Neural progenitor cell (in vitro differentiated cells): ENCODE measurements at regions not wholly inside any gene's neighbourhood (a gene's known extent, or its start where the extent isn't known, plus 50 kb on each side); places are given as distances from the start of the nearest gene placed in this dataset.

Experiments
- DNase-seq: peaks from one replicate; pipeline ENCODE4 v3.0.0-alpha.2; 2016; ENCODE audit warnings: low spot score
- H2AFZ ChIP-seq: fragments of 200-600 bp; sonication (generic); replicated peaks from 2 replicates; pipeline ENCODE4 v1.6.1; 2016; ENCODE audit warnings: antibody characterized with exemption
- H3F3A ChIP-seq: fragments of 200-600 bp; sonication (generic); 2 replicates; pipeline ENCODE4 v1.6.1; 2016; ENCODE audit warnings: antibody characterized with exemption, low read depth
- H3K27ac ChIP-seq: fragments of 200-600 bp; sonication (generic); 2 replicates; pipeline ENCODE4 v1.5.1; 2016; ENCODE audit warnings: mild to moderate bottlenecking
- H3K27me3 ChIP-seq: fragments of 200-600 bp; sonication (generic); 2 replicates; pipeline ENCODE4 v1.6.1; 2016; ENCODE audit warnings: mild to moderate bottlenecking, moderate library complexity
- H3K36me3 ChIP-seq: fragments of 200-600 bp; sonication (generic); 2 replicates; pipeline ENCODE4 v1.5.1; 2016
- H3K4me1 ChIP-seq: fragments of 200-600 bp; sonication (generic); 2 replicates; pipeline ENCODE4 v1.6.1; 2016; ENCODE audit warnings: mixed run types
- H3K4me2 ChIP-seq: fragments of 200-600 bp; sonication (generic); 2 replicates; pipeline ENCODE4 v1.6.1; 2016
- H3K4me3 ChIP-seq: fragments of 200-600 bp; sonication (generic); 2 replicates; pipeline ENCODE4 v1.5.1; 2016
- H3K79me2 ChIP-seq: fragments of 200-600 bp; sonication (generic); 2 replicates; pipeline ENCODE4 v1.6.1; 2016; ENCODE audit warnings: low read depth
- H3K9ac ChIP-seq: fragments of 200-600 bp; sonication (generic); 2 replicates; pipeline ENCODE4 v1.6.1; 2016
- H3K9me3 ChIP-seq: fragments of 200-600 bp; sonication (generic); 2 replicates; pipeline ENCODE4 v1.5.1; 2016; ENCODE audit warnings: low read depth
- H4K20me1 ChIP-seq: fragments of 200-600 bp; sonication (generic); 2 replicates; pipeline ENCODE4 v1.6.1; 2016; ENCODE audit warnings: low read depth
- H3K27ac Mint-ChIP-seq: 3 replicates; pipeline ENCODE4 v1.8.0; 2021; ENCODE audit warnings: mixed read lengths
- H3K27me3 Mint-ChIP-seq: 2 replicates; pipeline ENCODE4 v1.8.0; 2022; ENCODE audit warnings: low read depth, mild to moderate bottlenecking, inconsistent platforms, moderate library complexity, mixed read lengths; ENCODE audit not compliant: insufficient read depth
- H3K36me3 Mint-ChIP-seq: 3 replicates; pipeline ENCODE4 v1.8.0; 2021; ENCODE audit warnings: mixed read lengths
- H3K4me1 Mint-ChIP-seq: 3 replicates; pipeline ENCODE4 v1.8.0; 2021; ENCODE audit warnings: mixed read lengths
- H3K4me3 Mint-ChIP-seq: 3 replicates; pipeline ENCODE4 v1.8.0; 2021; ENCODE audit warnings: mild to moderate bottlenecking, moderate library complexity, mixed read lengths
- H3K9me3 Mint-ChIP-seq: 3 replicates; pipeline ENCODE4 v1.8.0; 2020; ENCODE audit warnings: mixed read lengths
- CTCF ChIP-seq: fragments of 200-600 bp; sonication (generic); IDR thresholded peaks from 2 replicates; pipeline ENCODE4 v1.5.1; 2017; ENCODE audit warnings: antibody characterized with exemption, mild to moderate bottlenecking
- EZH2 ChIP-seq: fragments of 200-600 bp; sonication (generic); IDR thresholded peaks from 2 replicates; pipeline ENCODE4 v1.6.1; 2017; ENCODE audit warnings: antibody characterized with exemption, mild to moderate bottlenecking, moderate library complexity
- EZH2phosphoT487 ChIP-seq: fragments of 200-600 bp; sonication (generic); IDR thresholded peaks from 2 replicates; pipeline ENCODE4 v1.6.1; 2017; ENCODE audit warnings: antibody characterized with exemption

- no peaks in the 10 kb centered on the region for H3K79me2 ChIP-seq
- H3K4me2 ChIP-seq, result no peak overlapping the region
- no peaks in the 10 kb centered on the region for H3F3A ChIP-seq
- Mint-ChIP-seq H3K36me3 (peaks cover under 1% of the 10 kb centered on the region), H3K27me3 (peaks cover 2% of the 10 kb centered on the region), H3K9me3 (peaks cover 15% of the 10 kb centered on the region), H3K4me3 (no peak overlapping the region), H3K4me1 (peaks cover 11% of the 10 kb centered on the region), H3K27ac (no peak overlapping the region)
- H4K20me1 ChIP-seq, result no peaks in the 10 kb centered on the region
- no peak for DNase-seq
- H3K27me3 ChIP-seq, result no peaks in the 10 kb centered on the region
- TF ChIP-seq CTCF (no peak), EZH2 (no peak), EZH2phosphoT487 (no peak)
- H2AFZ ChIP-seq, result no peak overlapping the region
- H3K9me3 ChIP-seq, result no peaks in the 10 kb centered on the region
- H3K27ac ChIP-seq, result no peak overlapping the region
- H3K4me3 ChIP-seq, result no peak overlapping the region
- no peaks in the 10 kb centered on the region for H3K4me1 ChIP-seq
- H3K36me3 ChIP-seq, result no peaks in the 10 kb centered on the region
- H3K9ac ChIP-seq, result no peak overlapping the region
Measured at GRCh38 chr3:181518222-181518621, 193.5 kb upstream of the SOX2 start.

- no peaks in the 10 kb centered on the region for H3K36me3 ChIP-seq
- no peak overlapping the region for H3K4me2 ChIP-seq
- H3K4me3 ChIP-seq, result no peak overlapping the region
- no peak overlapping the region for H2AFZ ChIP-seq
- H4K20me1 ChIP-seq, result no peaks in the 10 kb centered on the region
- Mint-ChIP-seq H3K4me1 (no peaks in the 10 kb centered on the region), H3K27ac (no peak overlapping the region), H3K9me3 (peaks cover 38% of the 10 kb centered on the region), H3K4me3 (no peak overlapping the region), H3K36me3 (peaks cover 5% of the 10 kb centered on the region), H3K27me3 (peaks cover 10% of the 10 kb centered on the region)
- H3K27ac ChIP-seq, result no peak overlapping the region
- H3K27me3 ChIP-seq, result no peaks in the 10 kb centered on the region
- H3K9me3 ChIP-seq, result peaks cover 12% of the 10 kb centered on the region
- H3K4me1 ChIP-seq, result no peaks in the 10 kb centered on the region
- H3K9ac ChIP-seq, result no peak overlapping the region
- TF ChIP-seq CTCF (no peak), EZH2 (no peak), EZH2phosphoT487 (no peak)
- no peak for DNase-seq
- no peaks in the 10 kb centered on the region for H3F3A ChIP-seq
- no peaks in the 10 kb centered on the region for H3K79me2 ChIP-seq
Measured at GRCh38 chr3:181512787-181513186, 198.9 kb upstream of the SOX2 start.

DNA sequence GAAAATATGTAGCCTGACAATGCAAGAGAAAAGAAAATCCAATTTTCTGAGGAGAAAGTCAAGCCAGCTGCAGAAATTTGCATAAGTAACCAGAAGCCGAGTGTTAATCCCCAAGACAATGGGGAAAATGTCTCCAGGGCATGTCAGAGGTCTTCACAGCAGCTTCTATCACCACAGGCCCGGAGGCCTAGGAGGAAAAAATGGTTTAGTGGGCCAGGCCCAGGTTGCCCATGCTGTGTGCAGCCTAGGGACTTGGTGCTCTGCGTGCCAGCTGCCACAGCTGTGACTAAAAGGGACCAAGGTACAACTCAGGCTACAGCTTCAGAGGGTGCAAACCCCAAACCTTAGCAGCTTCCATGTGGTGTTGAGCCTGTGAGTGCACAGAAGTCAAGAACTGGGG lies 201.2 kb upstream of the SOX2 start:
- Histone ChIP-seq H3F3A (no peaks in the 10 kb centered on the region), H3K79me2 (no peaks in the 10 kb centered on the region), H4K20me1 (no peaks in the 10 kb centered on the region), H3K4me1 (no peaks in the 10 kb centered on the region), H3K9ac (no peak overlapping the region), H3K4me3 (no peak overlapping the region), H3K27ac (no peak overlapping the region), H3K36me3 (no peaks in the 10 kb centered on the region), H3K9me3 (peaks cover 12% of the 10 kb centered on the region), H2AFZ (no peak overlapping the region), H3K4me2 (no peak overlapping the region), H3K27me3 (no peaks in the 10 kb centered on the region)
- H3K9me3 Mint-ChIP-seq, result peaks cover 38% of the 10 kb centered on the region
- H3K27me3 Mint-ChIP-seq, result peaks cover 8% of the 10 kb centered on the region
- no peaks in the 10 kb centered on the region for H3K4me1 Mint-ChIP-seq
- no peak for TF ChIP-seq CTCF
- no peak for TF ChIP-seq EZH2
- no peak for TF ChIP-seq EZH2phosphoT487
- no peak for DNase-seq
- peaks cover 5% of the 10 kb centered on the region for H3K36me3 Mint-ChIP-seq
- no peak overlapping the region for H3K4me3 Mint-ChIP-seq
- no peak overlapping the region for H3K27ac Mint-ChIP-seq
